CD4-positive, alpha-beta T cell treated with Interleukin-4 for 1 hour (primary cell): ENCODE measurements at regions not wholly inside any gene's neighbourhood (a gene's known extent, or its start where the extent isn't known, plus 50 kb on each side); places are given as distances from the start of the nearest gene placed in this dataset.
"Not testable (repeated sequence)": the region's sequence is repeated elsewhere in the genome, so short reads cannot be mapped to it uniquely, and the experiment has no call there.

Experiments
- DNase-seq, 2 donors: peaks; one replicate each; pipeline ENCODE4 v3.0.0-alpha.2; 2020 to 2022

DNA sequence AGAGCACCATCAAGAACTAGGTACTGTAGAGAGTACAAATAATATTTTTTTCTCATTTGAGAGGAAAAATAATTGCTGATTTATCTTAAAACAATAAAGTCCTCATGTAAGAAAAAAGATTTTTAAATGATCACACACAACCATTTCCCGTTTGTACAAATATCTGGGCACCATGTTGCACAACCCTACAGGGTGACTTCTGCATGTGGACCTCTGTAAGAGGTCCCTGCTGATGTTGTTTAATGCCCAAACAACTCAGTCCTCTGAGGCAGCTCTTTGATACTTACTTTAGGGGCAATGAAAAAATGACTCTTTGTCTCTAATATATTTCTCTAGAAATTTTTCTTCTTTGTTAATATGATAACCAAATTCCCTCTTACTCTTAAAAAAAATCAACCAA is 168.1 kb upstream of the SATB1 start:
- no peak for DNase-seq

DNA sequence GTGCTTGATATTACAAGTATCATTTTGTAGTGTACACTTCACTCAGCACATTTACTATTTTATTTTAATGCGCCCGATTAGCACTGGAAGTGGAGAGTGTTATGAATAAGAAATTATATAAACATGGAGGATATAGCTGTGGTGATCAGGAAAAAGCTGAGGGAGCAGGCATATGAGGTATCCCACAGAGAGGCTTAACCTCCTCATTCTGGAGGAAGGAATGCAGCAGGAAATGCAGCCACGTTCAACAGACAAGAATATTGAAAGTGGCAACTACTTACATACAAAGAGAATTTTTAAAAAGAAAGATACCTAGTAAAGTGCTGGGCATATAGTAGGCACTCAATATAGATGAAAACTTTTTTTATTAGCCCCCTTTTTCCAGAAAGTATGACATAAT is 166.0 kb upstream of the SATB1 start:
- no peak for DNase-seq

DNA sequence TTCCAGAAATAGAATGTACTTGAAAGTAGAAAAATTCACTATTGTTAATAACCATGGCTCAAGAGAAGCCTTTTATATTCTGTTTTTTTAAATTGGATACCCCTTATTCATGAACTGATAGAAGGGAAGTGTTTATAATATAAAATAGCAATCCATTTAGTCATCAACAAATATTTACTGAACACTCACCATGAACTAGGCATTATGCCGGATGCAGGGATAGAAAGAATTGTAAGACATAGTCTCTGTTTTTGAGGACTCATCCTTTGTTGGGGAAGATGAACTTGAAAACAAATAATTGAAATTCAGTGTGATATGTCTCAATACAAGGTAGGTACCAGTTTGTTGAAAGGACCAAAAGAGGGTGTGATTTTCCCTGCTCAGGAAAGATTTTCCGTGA is 160.9 kb upstream of the SATB1 start:
- DNase-seq, result no peak

DNA sequence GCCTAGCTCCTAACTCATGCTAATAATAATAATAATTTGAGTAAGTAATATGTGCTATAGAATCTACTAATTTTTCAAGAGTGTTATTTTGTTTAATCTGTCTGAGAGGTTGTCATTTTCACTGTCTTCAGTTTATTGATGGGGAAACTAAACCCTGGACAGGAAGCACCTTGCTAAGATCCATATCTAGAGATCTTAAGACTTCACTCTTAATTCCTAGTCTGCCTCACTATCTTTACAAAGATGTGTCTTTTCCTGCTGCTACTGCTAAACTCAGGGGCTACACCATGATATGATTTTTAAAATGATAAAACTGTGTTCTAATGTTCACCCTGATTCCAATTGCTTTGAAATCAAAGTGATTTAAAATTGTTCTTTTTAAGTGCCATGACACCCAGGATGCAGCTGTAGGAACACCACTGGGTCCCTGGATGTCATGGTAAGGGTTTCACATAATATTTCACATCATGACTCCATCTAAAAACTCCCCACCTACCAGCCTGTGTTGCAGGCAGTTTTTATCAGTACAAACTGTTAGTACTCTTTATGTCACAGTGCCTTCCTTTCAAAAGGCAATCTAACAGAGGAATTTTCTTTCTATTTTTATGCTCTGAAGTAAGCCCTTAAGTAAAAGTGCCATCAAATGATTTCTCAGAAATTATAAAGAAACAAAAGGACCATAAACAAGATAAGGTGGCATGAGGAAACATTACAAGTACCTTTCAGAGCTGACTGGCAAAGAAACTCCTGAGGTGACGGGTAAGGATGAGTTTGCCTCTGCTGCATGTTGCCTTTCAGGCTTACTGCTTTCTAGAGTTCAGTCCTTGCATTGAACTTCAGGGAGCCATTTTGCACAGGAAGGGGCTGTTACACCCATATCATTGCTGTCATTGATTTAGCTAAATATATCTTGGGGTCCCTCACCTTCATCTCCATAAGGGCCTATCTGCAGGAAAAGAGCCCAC is 160.1 kb upstream of the SATB1 start:
- DNase-seq, result no peak

DNA sequence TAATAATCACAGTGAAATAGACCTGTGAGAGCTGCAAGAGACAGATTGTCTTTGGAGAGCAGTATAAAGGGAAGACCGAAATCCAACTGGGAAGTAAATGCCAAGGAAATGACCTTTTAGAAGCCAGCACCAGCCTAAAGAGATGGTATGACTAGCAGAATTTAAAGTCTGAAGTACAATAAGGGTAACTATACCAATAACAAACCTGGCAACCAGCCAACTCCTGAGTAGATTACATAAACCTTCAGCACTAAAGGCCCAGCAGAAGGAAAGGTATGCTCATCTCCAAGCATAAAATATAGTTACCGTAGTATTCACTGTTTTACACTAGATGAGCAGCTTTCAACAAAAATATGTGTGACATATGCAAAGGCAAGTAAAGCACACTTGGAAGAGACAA is 155.1 kb upstream of the SATB1 start:
- no peak for DNase-seq

DNA sequence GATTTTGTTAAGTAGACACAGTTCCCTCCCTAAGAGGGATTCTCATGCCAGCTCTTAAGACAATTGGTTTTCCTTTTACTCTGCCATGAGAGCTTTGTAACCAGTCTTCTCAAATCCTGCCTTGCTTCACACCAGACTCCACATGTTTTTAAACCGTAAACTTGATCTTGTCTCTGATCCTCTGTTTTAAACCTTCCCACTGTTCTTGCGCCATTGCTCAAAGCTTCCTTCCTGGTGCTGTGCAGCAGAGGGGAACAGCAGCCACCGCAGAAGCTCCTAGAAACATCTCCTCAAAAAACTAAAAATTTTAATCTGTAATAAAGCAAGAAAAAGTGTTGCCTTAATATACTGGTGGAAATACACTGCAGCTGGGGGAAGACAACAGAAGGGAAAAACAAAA is 154.5 kb upstream of the SATB1 start:
- no peak for DNase-seq

DNA sequence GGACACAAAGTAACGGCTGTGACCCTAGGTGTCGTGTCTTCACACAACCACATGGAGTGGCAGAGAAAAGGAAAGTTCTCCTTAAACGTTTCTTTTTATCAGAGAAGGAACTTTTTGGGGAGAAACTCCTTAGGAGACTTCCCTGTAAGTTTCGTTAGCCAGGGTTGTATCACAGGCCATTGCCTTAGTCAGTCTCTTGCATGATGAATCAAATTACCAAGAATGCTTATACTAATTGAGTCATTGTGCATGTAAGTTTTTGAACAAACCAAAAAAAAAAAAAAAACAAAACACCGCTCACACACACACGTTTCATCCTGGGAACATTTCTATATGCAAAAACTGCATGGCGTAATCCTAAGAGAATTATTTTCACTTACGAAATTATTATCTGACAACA is 150.4 kb upstream of the SATB1 start:
- no peak for DNase-seq

DNA sequence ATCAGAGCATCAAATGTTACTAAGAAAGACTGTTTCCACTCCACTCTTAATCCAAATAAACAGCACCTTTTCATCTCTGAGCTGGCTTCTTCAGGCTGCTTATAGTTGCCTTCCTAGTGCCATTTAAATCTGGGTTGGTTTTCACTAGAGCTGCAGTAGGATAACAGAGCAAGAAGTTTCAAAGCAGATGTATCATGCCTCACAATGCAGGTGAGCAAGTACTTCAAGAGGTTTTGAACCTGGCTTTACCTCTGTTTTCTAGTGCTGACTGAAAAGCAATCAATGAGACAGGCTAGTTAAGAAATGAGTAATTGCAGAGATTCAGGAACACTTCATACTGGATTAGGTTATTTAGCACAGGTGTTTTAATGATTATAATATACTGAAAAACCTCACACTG is 147.7 kb upstream of the SATB1 start:
- no peak for DNase-seq

DNA sequence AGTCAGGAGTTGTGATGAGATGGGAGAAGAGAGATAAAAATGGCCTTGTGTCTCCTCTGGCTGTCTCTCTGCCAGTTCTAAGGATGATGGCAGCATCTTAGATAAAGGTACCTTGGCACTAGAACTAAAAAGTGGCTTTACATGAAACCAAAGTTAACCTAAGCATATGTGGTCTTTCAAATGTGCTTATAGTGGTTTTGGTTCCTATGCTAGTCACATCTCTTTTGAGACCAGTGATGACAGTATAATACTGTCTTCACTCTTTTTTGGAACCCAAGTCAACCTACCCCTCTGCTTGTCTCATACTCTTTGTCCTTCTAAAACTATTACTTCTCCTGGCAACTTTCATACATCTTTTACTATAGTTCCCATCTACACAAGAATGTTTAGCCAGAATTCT is 142.2 kb upstream of the SATB1 start:
- no peak for DNase-seq

DNA sequence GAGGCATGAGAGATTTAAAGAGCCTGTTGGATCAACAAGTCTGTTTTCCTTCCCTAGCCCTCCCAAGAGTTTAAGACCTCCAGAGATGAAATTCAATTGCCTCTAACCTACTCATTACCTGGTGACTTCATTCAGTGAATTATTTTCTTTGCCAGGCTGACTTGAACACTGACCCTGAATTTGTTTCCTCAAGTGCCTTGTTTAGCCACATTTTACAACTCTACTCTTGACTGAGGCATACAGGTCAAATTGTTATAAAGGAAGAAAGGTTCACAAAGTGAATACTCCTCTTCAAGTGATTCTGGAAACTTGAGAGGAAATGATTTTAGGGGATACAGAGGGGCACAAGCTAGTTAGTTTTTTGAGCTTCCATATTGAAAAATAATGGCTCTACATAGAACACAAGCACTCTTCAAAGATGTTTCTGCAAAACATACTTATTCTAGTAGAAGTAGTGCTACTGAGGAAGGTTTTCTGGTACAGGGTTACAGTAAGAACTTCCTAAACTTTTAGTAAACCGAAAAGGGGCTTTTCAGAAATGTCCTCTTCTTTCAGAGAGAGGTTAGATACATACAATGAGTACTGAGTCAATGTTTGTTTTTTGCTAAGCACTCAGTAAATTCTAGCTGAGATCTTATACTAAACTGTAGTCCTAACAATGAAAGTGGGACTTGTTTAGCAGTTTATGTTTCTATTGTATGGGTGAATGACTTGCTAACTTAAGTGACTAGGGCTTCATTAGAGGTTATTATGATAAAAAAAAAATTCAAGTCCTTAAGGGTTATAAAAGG is 137.4 kb upstream of the SATB1 start:
- no peak for DNase-seq

DNA sequence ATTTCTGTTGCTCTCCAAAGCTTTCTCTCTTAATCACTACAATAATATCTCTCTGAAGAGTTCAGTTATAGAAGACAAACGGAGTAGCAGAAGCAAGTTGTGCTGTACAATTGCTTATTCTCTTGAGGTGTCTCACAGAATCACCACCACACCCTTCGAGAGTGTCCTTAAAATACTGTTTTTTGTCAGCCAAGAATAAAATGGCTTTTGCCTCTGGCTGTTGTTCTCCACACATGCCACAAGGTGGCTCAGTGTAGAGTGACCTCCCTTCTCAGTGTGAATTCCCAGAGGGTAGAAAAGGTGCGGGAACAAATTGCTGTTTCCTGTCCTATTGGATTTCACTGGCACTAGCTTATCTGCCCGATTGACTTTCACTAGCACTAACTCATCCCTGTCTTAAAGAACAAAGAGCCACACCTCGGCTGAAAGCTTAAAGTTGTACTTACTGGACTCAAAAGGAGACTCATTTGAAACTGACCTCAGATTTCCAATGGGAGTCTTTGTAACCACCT is 134.2 kb upstream of the SATB1 start:
- peak; percentile 55 to 70 for DNase-seq

DNA sequence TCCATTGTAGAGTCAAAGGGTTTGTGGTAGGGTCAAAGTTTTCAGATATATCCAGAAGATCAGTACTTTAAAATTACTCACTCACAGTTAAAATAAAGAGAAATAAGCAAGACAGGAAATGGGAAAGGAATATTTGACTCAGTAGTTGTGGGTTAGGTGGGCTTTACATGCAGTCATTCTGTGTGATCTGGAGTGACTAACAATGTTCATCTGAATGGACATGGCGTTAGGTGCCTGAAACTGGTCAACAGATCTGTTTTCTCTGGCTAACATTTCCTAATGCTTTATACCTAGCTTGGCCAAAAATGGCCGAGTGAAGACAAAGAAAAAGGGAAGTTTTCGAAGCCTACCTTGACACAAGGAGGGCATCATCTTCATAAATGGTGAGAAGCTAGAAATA is 133.4 kb upstream of the SATB1 start:
- DNase-seq, result no peak

DNA sequence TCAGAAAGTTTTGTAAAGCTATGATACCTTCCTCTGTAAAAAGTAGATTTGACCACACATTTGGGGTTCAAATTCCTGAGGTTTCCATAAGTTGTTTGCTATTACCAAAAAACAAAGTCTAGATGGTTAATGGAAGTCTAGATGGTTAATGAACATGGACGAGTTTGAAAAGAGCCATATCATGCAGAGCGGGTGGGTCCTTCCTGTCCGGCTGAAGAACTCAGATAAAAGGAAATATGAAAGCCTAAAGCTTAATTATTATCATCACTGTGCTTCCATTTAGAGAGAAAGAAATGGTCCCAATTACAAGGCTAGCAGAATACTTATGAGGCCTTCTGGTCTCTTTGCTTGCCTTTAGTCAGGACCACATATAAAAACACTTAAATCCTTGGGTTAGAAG is 132.1 kb upstream of the SATB1 start:
- no peak for DNase-seq

DNA sequence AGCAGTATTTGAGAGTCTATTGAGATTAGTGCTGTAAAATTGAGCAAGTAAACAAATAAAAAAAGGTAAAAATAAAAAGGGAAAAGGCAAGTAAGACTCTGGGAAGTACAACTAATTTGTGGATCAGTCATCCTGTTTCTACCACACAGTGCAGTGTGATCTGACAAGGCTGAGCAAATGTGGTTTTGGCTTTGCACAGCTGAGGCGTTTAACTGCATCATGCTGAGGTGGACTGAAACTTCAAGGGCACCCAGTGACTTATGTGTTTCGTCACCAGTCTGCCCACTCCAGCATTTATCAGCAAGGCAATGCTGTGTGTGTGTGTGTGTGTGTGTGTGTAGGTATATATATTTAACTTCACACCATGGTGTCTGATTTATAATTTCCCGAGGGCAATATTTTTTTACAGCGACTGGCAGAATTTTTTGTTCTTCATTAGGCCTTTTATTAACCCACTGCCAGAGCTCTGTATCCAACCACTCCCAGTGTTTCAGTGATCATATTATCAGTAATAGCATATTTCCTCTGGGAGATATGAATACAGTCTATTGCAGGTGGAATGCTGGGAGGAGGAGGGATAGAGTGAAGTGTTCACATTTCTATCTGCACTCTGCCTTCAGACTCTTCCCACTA is 131.5 kb upstream of the SATB1 start:
- DNase-seq, result peak; percentile 42 to 59

DNA sequence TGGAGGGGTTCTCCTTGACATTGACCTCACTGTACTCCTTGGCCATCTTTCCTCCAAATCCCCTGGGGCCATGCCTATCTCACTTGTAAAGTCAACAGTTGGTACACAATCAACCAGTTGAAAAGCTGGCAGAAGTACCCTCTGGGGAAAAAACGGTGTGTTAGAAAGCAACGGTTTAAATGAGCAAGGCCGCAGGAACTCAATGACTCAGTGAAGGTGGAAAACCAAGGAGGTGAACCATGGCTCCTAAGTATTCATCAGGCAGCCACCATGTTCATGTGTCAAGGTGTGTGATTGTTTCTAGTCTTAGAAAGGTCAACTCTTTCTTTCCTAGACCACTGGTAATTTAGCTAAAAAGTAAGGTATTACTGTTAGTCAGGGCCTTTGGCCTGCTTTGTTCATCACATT is 130.9 kb upstream of the SATB1 start:
- DNase-seq, result no peak

DNA sequence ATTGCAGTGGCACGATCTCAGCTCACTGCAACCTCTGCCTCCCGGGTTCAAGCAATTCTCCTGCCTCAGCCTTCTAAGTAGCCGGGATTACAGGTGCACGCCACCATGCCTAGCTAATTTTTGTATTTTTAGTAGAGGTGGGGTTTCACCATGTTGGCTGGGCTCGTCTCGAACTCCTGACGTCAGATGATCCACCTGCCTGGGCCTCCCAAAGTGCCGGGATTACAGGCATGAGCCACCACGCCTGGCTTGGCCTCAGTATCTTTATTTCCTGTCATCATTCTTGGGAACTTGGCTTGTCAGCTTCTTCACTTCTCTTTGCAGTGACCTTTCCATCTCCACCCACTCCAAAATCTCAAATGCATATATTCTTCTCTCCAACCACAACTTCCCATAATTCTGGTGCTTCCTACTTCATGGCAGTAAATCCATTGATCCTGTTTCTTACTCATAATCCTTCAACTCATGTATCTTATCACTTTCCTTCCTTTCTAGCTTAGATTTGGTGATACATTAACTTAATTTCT is 127.5 kb upstream of the SATB1 start:
- not testable (repeated sequence) for DNase-seq

DNA sequence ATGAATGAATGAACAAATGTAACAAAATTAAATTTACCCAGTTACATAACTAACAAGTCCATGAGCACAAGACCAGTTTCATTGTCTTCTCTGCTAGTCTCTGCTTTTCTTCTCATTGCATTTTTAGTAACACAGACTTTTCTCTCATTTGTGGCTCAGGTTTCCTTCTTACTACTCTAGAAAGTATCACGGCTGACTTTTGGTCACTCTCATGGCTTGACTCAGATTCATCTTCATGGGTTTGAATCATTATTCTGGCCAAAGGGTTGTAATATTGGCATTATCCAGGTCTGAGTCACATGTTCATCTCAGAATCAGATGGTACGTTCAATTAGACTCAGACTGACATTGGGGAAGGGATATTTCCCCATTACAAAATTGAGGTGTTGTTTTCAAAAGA is 121.5 kb upstream of the SATB1 start:
- DNase-seq, result no peak

DNA sequence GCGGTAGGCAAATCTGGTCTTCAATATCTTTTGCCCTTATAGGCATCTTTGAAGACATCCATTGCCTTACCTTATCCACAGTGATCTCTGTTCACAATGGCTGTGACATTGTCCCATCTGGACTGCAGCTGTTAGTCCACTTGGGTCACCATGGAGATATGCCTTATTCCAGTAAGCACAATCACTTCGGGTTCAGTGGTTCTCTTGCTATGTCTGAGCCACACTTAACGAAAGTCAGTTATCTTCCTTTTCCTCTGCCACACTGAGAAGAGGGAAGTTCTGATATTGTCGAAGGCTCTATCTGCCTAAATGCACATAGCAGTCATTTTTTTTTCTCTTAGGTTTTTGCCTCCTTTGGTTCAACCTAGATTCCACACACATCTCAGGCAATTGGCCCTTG is 119.0 kb upstream of the SATB1 start:
- DNase-seq, result no peak

DNA sequence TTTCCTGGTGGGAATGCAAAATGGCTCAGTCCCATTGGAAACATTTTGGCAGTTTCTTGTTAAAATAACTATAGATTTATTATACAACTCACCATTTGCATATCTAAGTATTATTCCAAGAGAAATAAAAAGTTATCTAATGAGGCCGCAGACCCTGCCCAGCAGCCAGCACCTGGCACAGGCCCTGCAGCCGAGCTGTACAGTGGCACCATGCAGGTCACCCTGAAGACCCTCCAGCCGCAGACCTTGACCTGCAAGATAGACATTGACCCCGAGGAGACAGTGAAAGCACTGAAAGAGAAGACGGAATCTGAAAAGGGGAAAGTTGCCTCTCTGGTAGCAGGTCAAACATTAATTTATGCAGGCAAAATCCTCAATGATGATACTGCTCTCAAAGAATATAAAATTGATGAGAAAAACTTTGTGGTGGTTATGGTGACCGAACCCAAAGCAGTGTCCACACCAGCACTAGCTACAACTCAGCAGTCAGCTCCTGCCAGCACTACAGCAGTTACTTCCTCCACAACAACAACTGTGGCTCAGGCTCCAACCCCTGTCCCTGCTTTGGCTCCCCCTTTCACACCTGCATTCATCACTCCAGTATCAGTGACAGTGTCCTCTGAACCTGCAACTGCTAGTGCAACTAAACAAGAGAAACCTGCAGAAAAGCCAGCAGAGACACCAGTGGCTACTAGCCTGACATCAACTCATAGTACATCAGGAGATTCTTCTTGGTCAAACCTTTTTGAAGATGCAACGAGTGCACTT is 113.5 kb upstream of the SATB1 start:
- no peak for DNase-seq

DNA sequence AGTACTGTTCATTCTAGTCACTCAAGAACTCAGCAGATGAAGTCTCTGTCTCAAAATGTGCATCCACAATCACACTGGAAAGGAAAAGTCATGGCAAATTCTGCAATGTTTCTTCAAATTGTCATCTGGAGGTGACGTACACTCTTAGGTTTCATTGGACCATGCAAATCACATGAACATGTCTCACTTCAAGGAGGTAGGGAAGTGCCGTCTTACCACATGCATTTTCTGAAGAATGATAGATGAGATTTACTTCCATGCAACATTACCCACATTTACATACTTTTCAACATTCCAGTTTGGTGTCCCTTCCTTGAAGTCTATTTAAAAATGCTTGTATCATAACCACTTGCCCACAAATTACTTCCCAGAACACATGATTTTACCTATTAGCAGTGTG is 107.9 kb upstream of the SATB1 start:
- DNase-seq, result no peak

DNA sequence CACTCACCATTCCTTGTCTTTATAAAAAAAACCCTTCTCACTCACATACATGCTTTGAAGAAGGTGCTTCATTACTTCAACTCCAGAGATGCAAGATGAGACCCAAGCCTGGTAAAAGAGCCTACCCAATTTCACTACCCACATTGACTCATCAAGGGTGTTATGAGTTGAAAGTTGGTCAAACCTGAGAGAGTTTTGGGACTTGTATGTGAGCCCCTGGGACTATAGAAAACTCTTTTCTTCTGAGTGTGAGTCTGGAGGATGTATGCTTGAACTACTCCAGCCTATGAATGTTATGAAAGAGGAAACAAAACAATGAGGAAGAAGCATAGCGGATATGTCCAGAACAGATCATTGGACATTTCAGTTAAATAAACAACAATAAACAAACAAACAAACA is 106.5 kb upstream of the SATB1 start:
- DNase-seq, result no peak

DNA sequence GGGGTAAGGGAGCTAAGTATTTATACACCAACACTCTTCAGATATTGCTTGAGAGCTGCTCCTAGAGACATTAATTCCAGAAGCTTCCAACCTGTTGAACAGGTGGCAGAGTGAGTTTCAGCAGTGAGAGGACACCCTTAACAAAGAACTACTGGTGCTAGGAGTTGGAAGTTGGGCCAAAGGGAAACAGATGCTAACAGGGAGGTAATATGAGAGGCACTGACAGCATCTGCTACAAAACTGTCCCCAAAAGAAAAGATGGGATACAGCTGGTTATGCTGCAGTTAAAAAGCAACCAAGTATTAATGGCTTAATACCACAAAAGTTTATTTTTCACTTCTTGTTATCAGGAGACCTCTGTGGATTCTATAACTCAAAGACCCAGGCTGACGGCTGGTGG is 104.5 kb upstream of the SATB1 start:
- no peak for DNase-seq
